Esophagus squamous epithelium (tissue), 4 donors: ENCODE measurements at regions not wholly inside any gene's neighbourhood (a gene's known extent, or its start where the extent isn't known, plus 50 kb on each side); places are given as distances from the start of the nearest gene placed in this dataset.

Source experiments
- POLR2A ChIP-seq, 4 donors: fragments of 450-650 bp; IDR thresholded peaks; one replicate each; pipeline ENCODE4 v1.6.1; 2017; ENCODE audit warnings: antibody characterized with exemption in 4 of 4, mild to moderate bottlenecking in 4 of 4, moderate library complexity in 3 of 4
- TF ChIP-seq, protein P1 (sequence below), 6 experiments: fragments of 450-650 bp in 4 of 6; fragments of 200-600 bp in 2 of 6; sonication (generic) in 2 of 6; IDR thresholded peaks; one replicate each; pipeline ENCODE4 v1.5.1; 2016 to 2019; ENCODE audit warnings: antibody characterized with exemption in 6 of 6, mild to moderate bottlenecking in 4 of 6, moderate library complexity in 4 of 6

DNA sequence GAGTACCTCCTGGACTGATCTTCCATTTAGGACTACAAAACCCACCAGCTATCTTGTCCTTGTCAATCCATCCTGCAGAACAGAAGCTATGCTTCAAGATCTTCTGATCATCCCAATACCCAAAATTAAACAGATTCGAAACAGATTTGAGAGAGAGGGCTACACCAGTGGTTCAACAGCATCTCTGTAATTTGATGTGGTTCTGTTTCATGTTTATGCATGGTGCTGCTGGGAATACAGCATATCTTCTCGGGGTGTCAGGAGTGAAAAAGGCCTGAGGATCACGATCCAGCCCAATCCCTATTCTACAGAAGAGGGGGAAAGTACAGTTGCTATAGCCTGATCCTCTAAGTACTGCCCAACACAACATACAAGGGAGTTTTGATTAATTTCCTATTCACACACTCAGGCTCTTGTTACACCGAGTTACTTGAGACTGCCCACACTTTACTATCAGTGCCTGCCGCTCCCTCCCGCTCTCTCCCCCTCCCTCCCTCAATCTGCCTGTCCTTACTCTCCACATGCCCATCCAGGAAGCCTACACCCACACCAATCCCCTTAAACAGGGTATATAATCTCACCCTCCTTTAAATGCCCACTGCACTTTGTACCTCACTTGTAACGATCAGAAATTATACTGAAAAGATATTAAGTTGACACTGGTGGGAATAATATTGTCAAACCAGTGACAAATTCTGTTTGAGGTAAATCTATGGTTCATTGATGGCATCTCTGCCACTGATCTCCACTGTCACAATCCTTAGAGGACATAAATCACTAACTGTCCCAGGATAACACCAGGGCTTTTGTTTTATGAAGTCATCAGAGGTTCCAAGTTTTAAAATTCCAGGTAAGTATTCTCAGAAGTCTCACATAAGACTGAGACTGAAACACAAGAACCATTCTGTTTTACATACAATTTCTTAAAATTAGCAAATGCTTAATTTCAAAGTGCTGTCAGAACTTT is 89.3 kb upstream of the PLEKHM1 start:
- TF ChIP-seq POLR2A (IDR thresholded peaks at IDR 0.05), result no peak
- TF ChIP-seq, protein P1, sequence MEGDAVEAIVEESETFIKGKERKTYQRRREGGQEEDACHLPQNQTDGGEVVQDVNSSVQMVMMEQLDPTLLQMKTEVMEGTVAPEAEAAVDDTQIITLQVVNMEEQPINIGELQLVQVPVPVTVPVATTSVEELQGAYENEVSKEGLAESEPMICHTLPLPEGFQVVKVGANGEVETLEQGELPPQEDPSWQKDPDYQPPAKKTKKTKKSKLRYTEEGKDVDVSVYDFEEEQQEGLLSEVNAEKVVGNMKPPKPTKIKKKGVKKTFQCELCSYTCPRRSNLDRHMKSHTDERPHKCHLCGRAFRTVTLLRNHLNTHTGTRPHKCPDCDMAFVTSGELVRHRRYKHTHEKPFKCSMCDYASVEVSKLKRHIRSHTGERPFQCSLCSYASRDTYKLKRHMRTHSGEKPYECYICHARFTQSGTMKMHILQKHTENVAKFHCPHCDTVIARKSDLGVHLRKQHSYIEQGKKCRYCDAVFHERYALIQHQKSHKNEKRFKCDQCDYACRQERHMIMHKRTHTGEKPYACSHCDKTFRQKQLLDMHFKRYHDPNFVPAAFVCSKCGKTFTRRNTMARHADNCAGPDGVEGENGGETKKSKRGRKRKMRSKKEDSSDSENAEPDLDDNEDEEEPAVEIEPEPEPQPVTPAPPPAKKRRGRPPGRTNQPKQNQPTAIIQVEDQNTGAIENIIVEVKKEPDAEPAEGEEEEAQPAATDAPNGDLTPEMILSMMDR (IDR thresholded peaks at IDR 0.05), result no peak
